Pons (tissue), 1 donor: ENCODE measurements at regions not wholly inside any gene's neighbourhood (a gene's known extent, or its start where the extent isn't known, plus 50 kb on each side); places are given as distances from the start of the nearest gene placed in this dataset.
"Not testable (repeated sequence)": the region's sequence is repeated elsewhere in the genome, so short reads cannot be mapped to it uniquely, and the experiment has no call there.

ENCODE experiments used
- DNase-seq: peaks from one replicate; pipeline ENCODE4 v3.0.0-alpha.2; 2016; ENCODE audit warnings: low spot score

DNA sequence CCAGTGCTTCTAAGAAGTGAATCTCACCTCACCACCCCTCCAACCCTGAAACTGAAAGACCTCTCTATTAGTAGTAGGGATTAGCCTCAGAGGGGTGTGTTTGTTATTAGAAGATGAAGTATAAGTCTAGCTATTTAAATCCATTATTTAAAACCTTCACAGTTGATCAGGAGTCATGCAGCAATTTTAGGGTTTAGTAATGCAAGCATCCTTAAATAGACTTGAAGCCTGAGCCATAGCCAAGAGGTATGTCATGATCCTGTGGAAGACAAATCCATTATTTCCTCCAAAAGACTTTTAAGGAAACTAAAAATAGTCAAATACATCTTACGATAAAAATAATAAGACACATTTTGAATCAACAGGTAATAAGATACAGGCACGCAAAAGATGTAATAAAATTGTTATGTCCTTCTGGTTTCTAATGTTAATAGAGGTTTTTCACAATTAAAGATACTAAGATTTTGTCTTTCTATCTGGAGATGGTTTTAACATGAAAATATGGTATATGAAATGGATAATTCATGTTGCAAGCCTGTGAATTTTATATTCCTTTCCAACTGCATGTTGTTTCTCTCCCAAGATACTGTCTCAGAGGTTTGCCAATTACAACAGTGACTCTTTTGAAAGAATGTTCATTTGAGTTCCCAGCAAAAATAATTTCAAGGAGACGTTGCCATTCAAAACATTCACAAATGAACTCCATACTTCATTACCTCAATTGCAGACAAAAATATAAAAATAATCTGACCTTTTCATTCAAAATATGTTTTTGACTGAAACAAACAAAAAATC lies 68.0 kb downstream of the LUZP4 start:
- no peak for DNase-seq

DNA sequence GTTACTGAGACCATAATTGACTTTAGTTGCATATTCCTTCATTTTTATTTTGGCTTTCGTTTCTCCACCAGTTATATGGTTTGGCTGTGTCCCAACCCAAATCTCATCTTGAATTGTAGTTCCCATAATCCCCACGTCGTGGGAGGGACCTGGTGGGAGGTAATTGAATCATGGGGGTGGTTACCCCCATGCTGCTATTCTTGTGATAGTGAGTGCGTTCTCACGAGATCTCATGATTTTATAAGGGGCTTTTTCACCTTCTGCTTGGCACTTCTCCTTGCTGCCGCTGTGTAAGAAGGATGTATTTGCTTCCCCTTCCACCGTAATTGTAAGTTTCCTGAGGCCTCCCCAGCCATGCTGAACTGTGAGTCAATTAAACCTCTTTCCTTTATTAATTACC lies 70.0 kb downstream of the LUZP4 start:
- DNase-seq = not testable (repeated sequence)

DNA sequence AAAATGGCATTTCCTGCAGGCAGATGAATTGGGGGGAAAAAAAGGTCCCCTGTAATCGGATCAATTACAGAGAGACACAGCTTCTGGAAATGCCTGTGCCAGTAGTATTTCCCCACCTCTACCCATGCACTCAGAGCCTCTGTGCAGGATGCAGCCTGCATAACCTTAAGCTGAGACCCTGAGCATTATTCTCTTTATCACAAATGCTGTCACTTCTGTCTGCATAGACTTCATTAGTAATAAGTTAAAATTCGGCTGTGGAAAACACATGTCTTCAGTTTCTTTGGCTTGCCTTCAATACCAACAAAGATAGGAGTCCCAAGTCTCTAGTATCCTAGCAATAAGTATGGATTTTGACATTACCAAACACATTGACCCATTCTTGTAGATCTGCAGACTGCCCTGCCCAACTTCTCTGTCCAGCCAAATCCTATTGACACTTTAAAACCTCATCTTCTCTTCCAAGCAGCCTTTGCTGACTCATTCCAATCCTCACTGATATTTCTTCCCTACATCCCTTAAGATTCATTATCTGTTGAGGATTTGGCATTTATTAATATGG lies 70.8 kb downstream of the LUZP4 start:
- no peak for DNase-seq

DNA sequence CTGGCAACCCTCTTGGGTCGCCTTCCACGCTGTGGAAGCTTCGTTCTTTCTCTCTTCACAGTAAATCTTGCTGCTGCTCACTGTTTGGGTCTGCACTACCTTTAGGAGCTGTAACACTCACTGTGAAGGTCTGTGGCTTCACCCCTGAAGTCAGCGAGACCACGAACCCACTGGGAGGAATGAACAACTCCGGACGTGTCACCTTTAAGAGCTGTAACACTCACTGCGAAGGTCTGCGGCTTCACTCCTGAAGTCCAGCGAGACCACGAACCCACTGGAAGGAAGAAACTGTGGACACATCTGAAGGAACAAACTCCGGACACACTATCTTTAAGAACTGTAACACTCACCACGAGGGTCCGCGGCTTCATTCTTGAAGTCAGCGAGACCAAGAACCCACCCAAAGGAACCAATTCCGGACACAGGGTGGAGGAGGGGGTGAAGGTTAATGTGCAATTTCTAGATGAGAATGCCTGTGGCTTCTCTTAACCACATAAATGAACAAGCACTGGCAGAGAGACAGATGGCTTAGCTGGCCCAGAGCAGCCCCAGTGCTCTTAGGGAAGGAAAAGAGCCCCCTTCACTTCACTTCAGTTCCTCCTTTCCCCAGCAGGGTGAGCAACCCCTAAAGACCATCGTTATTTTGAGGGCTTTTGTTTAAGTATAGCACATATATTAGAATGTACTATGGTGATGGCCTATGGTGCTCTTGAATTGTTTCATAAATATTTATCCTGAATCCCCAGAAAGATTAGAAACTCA lies 73.0 kb downstream of the LUZP4 start:
- no peak for DNase-seq

DNA sequence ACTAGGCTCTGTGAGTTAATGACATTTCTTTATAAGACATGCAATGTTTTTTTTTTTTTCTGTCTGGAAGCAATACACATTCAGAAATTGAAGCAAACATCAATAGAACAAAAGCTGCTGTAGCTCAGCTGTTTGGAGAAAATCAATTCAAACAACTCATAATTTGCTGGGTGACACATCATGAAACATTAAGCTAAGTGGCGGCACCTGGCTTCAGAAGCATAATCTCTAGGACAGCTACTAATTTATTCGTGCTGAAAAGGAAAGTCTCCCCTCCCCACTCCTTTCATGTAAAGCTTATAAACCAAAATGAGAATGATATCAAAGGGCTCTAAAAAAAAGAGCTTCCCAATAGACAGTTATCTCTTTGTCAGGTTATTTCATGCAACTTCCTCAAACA lies 73.9 kb downstream of the LUZP4 start:
- no peak for DNase-seq

DNA sequence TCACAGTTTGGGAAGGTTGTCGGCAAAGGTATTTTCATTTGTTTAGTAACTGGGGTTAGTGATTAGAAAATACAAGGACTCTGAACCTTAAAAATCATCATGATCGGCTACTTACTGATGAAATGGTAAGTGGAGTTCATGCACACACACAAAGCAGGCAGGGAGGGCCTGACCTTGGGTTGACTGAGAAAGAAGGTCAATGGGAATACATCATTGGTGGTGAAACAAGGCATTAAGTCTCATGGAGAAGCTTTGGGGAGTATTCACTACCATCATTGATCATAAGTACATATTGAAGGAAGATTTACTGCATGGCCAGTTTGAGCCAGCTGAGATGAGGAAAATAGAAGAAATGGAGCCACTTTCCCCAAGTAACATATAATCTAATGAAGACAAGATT lies 74.4 kb downstream of the LUZP4 start:
- DNase-seq = no peak

DNA sequence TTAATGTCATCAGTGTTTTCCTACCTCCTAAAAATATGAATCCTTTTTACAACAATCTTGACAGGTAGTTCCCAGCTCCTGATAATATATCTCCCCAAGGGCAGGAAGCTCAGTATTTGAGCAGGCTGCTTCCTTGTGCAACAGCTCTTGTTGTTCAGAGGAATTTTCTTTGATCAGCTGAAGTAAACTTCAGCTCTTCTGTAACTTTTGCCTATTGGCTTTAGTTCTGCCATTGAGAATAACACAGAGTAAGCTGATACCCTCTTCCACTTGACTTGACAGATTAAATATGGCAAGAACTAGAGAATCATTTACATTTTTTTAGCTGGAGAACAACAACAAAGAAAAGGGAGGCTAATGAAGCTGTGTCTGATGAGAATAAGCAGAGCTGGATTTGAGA lies 75.2 kb downstream of the LUZP4 start:
- no peak for DNase-seq

DNA sequence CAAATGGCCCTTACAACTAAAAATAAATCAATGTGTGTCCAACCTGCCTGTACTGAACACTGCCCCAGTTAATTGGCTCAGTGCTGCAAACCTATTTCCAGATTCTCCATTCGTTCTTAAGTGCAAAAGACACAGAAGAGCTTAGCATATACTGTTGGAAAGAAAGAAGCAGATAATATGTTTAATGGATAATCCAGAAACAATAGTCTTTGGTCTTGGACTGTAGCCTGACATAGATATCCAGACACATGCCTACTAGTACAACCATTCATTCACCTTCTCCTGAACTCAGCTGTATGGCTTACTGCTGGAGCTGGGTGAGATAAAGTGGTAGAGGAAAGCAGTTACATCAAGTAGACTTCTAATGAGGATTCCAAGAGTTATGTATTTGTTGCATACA lies 77.0 kb downstream of the LUZP4 start:
- DNase-seq = no peak

DNA sequence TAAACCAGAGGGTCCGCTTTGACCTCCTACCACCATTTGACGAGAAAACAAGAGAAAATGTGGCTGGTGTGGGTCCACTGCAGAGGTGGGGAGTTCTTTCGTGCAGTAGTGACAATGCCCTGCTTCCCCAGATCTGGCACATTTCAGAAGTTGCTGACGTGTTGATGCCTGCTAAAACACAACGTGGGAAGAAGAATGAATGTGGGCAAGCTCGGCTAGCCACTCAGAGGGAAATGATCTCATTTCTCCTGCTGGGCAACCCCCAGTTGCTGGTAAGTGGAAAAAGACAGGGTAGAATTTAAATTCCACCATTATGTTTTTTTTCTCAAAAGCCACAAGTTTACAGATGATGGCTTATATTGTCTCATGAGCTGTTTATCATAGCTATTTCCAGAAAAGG lies 77.9 kb downstream of the LUZP4 start:
- DNase-seq = no peak

DNA sequence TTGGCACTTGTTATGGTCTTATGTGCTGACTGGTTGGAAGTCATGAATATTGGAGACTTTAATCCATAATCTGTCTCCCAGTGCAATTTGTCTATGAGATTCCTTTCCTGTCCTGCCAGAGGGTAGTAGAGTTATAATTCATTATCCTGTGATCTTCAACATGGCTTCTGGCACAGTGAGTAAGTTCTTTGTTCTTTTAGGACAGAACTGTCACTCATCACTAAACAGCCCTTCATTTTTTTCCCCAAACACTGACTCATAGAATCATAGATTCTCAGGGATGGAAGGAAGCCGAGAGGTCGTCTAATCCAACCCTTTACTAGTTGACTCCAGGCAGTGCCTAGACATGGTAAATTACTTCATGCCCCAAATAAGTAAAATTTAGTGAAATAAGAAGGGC lies 78.4 kb downstream of the LUZP4 start:
- peak; percentile 67 for DNase-seq

DNA sequence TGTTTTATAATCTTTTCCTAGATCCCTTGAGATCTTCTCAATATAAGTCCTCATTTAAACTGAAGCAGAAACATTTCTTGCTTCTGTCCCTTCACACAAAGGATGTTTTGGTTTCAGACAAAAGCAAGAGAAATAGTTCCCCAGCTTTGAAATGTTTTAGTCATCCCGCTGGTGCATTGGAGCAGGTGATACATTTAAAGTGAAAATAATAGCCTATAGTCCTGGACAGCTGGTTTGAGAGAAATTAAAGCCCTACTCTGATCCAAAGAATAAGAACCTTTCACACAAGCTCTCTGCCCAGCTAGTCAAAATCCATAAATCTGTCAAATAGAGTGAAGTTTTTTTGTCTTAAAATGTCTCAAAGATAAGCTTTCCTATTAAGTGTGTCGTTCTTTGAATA lies 79.4 kb downstream of the LUZP4 start:
- DNase-seq = no peak

DNA sequence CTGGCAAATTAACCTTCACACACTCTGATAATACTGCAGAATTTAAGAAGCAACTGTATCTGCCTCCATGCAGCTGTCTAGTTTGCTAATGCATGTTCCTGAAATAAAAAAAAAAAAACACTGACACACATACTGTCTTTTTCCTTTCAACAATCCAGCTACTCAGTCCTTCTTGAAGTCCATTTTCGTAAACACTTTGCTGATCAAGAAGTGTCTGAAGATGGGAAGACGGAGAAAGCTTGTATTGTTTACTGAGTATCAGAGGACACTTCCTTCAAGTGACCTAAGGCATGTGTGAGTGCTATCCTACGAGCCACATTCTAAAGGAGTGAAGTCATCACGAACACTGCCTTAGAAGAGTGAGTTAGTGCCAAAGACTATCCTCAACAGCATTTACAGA lies 82.6 kb downstream of the LUZP4 start:
- DNase-seq = no peak

DNA sequence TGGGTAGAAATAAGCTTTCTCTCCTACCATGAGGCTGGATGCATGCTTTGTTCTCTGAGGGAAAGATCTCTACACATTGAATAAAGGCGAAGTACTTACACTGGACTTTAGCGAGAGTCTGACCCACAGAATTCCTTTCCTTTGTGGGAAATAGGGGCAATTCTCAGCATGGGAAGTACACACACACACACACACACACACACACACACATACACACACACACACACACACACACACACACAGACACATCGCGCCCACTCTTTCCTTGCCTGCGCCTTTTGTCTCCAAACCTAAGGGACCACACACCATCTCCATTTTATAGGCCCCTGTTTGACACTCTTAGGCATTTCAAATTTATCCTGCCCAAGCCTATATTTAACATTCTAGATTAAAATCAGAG lies 83.8 kb downstream of the LUZP4 start:
- no peak for DNase-seq

DNA sequence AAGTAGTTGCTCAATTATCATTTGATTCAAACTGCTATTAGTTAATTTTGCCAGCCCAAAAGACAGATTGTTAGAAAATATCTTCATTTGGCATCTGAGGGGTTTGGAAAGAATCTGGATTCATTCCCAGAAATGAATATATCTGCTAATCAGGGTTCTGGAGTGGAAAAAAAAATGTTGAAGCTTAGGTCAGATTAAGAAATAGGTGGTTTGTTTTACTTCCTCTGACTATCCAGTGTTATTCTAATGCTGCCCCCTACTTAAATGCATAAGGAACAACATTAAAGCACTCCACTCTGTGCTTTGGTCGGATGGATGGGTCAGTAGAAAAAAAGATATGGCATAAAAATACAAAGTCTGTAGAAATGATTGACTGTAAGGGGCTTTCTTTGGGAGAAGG lies 89.0 kb downstream of the LUZP4 start:
- no peak for DNase-seq

DNA sequence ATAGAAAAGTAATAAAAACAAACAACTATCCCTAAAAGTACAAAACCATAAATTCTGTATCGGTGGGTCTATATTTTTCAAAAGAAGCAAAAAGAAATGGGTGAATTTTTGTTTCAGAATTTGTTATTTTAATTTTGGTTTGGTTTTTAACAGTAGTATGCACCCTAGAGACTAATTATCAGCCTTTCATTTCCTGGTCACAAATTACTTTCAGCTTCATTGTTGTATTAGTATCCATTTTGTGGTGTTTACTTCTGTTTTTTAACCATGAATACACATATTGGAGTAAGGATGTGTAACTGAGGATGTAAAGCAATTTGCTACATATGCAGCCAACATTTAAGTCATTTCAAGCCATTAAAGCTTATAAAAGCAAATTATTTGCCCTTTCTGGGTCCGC lies 97.8 kb downstream of the LUZP4 start:
- no peak for DNase-seq

DNA sequence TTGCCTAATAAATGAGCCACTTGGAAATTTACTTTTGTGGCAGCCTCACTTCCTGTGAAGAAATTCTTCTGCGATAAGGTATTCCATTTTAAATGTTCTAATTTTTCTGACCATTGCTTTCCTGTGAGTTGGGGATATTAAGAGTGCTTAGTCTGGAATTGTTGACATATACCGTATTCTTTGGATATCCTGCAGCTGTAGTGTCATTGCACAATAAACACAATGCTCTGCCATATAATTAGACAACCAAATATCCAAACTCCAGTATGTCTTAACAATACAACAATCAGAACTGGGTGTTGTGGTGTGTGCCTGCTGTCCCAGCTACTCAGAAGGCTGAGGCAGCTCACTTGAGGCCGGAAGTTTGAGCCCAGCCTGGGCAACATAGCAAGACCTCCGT lies 99.4 kb downstream of the LUZP4 start:
- DNase-seq = no peak

DNA sequence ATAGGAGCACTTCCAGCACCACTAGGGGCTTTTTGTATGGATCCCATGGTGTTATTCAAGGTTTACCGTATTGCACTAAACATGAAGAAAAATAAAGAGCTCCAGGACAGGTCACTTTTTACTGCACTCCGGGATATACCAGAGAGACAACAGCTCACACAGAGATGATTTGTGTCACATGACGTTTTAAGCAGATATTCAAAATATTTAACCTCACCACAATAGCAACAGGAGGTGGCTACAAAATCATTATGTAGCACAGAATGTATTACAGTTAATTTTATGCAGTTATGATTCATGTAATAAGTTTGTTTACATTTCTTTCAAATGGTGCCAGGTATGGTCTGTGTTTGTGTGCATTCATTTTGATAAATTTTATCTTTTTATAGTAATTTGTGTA lies 100.6 kb downstream of the LUZP4 start:
- no peak for DNase-seq

DNA sequence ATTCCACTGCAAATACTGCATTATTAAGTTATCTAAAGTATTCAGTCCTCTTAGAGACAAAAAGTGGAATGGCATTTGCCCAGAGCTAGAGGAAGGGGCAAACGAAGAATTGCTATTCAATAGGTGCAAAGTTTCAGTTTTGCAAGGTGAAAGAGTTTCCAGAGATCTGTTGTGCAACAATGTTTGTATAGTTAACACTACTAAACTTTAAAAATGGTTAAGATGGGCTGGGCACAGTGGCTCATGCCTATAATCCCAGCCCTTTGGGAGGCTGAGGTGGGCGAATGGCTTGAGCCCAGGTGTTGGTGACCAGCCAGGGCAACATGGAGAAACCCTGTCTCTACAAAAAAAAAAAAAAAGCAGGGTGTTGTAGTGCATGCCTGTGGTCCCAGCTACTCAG lies 102.5 kb downstream of the LUZP4 start:
- DNase-seq = no peak

DNA sequence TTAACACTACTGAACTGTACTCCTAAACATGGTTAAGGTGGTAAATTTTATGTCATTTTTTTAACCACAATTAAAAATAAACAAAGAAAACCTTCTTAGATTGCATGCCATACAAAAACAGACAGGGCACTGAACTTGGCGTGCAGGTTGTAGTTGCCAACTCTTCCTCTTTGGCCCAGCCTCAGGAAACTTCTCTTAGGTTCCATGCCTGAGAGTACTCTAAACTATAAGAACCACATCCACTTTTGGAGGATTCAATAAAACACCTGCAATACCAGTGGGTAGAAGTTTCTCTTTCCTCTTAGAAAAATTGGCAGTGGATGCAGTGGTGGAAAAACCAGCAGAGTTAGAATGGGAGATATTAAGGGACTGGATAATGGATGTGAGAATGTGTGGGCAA lies 103.4 kb downstream of the LUZP4 start:
- DNase-seq = no peak

DNA sequence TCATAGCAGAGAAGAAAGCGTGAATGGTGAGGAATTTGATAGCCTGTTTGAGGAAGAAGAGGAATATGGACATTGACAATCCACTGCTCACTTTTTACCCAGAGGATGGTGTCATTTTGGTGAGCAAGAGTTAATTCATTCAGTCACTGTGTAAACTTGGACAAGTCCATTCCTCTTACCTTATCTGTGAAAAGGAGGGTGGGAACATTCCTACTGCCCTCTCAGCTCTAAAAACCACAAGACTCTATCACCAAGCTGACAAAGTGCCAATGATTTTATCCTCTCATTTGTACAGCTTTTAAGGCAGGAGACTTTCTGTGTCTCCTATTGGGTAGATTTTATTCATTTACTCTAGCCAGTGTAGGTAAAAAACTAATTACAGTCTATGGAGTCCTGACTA lies 103.8 kb downstream of the LUZP4 start:
- DNase-seq = no peak

DNA sequence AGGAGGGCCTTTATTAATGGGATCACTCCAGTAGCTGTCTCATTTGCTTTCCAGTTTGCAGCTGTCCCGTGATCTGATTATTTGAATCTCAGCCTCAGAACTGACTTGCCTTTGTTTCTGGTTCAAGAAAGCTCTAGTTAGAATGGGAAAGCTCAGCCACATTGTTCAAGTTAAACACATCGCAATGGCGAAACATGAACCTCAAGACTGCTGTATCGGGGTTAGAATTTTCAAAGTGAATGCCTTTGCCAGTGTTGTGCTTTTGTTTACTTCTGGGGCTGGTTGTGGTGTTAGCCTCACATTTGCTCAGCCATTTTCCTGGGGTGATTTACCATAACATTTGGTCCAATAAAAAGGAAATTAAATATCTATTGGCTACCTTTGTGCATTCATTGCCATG lies 105.3 kb downstream of the LUZP4 start:
- peak; percentile 64 for DNase-seq

DNA sequence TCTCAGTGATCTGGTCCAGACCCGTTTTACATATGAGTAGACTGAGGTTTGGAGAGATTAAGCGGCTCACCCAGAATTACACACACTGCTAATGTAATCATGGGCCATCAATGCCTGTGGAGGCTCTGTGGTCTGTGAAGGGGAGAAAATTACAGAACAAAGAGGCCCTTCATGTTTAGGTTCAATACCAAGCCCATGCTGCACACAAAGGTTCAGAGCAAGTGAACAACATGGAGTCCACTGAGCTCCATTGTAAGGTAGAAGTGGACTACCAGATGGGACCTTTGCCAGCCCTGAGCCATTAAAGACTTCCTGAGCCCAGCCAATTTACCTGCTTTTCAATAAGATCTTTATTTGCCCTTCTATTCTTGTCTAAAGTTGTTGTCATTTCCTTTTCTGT lies 109.8 kb downstream of the LUZP4 start:
- no peak for DNase-seq

DNA sequence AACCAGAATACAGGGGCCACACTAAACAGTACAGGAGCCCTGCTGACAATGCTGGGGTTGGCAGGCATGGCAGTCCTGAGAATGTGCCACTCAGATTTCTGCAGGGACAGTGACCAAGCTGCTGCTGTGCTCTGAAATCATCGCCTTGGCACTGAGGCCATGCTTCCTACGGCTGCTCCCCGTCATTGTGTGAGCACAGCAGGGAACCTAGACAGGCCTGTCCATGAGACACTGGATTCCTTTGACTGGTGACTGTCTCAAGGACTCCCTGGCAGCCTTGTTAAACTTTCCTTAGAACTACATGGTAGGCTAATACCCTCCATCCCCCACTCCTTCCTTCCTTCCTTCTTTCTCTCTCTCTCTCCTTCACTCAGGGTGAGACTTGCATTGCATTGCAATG lies 111.4 kb downstream of the LUZP4 start:
- DNase-seq = peak; percentile 18
